ENCODE measurements at regions not wholly inside any gene's neighbourhood (a gene's known extent, or its start where the extent isn't known, plus 50 kb on each side); places are given as distances from the start of the nearest gene placed in this dataset.

- no peaks in the 10 kb centered on the region for H3K9me3 Mint-ChIP-seq (ENCODE audit: unreplicated experiment)
- no peak overlapping the region for H3K4me3 Mint-ChIP-seq (ENCODE audit: unreplicated experiment)
- no peak for TF ChIP-seq CTCF (IDR thresholded peaks at IDR 0.05; ENCODE audit: unreplicated experiment)
- no peak overlapping the region for H3K27ac Mint-ChIP-seq (ENCODE audit: unreplicated experiment)
- no peaks in the 10 kb centered on the region for H3K36me3 Mint-ChIP-seq (ENCODE audit: low read depth, unreplicated experiment)
- no peaks in the 10 kb centered on the region for H3K27me3 Mint-ChIP-seq (ENCODE audit: unreplicated experiment)
- no peak for DNase-seq (ENCODE audit: low spot score)
- H3K4me1 Mint-ChIP-seq (ENCODE audit: unreplicated experiment), result no peaks in the 10 kb centered on the region
Measured at GRCh38 chr9:82273121-82273520, 284.5 kb downstream of the SPATA31D1 start.

GRCh38 chr9:82275258-82275927 is 286.8 kb downstream of the SPATA31D1 start:
- Mint-ChIP-seq H3K4me1 (ENCODE audit: unreplicated experiment) (no peaks in the 10 kb centered on the region), H3K36me3 (ENCODE audit: low read depth, unreplicated experiment) (no peaks in the 10 kb centered on the region), H3K9me3 (ENCODE audit: unreplicated experiment) (no peaks in the 10 kb centered on the region), H3K27ac (ENCODE audit: unreplicated experiment) (no peak overlapping the region), H3K4me3 (ENCODE audit: unreplicated experiment) (no peak overlapping the region), H3K27me3 (ENCODE audit: unreplicated experiment) (no peaks in the 10 kb centered on the region)
- no peak for TF ChIP-seq CTCF (IDR thresholded peaks at IDR 0.05; ENCODE audit: unreplicated experiment)
- no peak for DNase-seq (ENCODE audit: low spot score)

GRCh38 chr9:82281066-82281465 is 292.5 kb downstream of the SPATA31D1 start:
- H3K36me3 Mint-ChIP-seq (ENCODE audit: low read depth, unreplicated experiment), result no peaks in the 10 kb centered on the region
- TF ChIP-seq CTCF (IDR thresholded peaks at IDR 0.05; ENCODE audit: unreplicated experiment), result no peak
- H3K27ac Mint-ChIP-seq (ENCODE audit: unreplicated experiment), result no peak overlapping the region
- H3K27me3 Mint-ChIP-seq (ENCODE audit: unreplicated experiment), result no peaks in the 10 kb centered on the region
- H3K4me3 Mint-ChIP-seq (ENCODE audit: unreplicated experiment), result no peak overlapping the region
- no peak for DNase-seq (ENCODE audit: low spot score)
- no peaks in the 10 kb centered on the region for H3K4me1 Mint-ChIP-seq (ENCODE audit: unreplicated experiment)
- no peaks in the 10 kb centered on the region for H3K9me3 Mint-ChIP-seq (ENCODE audit: unreplicated experiment)

- H3K9me3 Mint-ChIP-seq (ENCODE audit: unreplicated experiment), result no peaks in the 10 kb centered on the region
- no peak overlapping the region for H3K27ac Mint-ChIP-seq (ENCODE audit: unreplicated experiment)
- H3K4me1 Mint-ChIP-seq (ENCODE audit: unreplicated experiment), result no peaks in the 10 kb centered on the region
- no peaks in the 10 kb centered on the region for H3K27me3 Mint-ChIP-seq (ENCODE audit: unreplicated experiment)
- no peak for TF ChIP-seq CTCF (IDR thresholded peaks at IDR 0.05; ENCODE audit: unreplicated experiment)
- H3K36me3 Mint-ChIP-seq (ENCODE audit: low read depth, unreplicated experiment), result no peaks in the 10 kb centered on the region
- DNase-seq (ENCODE audit: low spot score), result no peak
- H3K4me3 Mint-ChIP-seq (ENCODE audit: unreplicated experiment), result no peak overlapping the region
Measured at GRCh38 chr9:82284758-82285157, 296.2 kb downstream of the SPATA31D1 start.

GRCh38 chr9:82295181-82295580 is 306.6 kb downstream of the SPATA31D1 start:
- no peaks in the 10 kb centered on the region for H3K9me3 Mint-ChIP-seq (ENCODE audit: unreplicated experiment)
- TF ChIP-seq CTCF (IDR thresholded peaks at IDR 0.05; ENCODE audit: unreplicated experiment), result no peak
- DNase-seq (ENCODE audit: low spot score), result no peak
- no peaks in the 10 kb centered on the region for H3K27me3 Mint-ChIP-seq (ENCODE audit: unreplicated experiment)
- no peaks in the 10 kb centered on the region for H3K36me3 Mint-ChIP-seq (ENCODE audit: low read depth, unreplicated experiment)
- H3K4me1 Mint-ChIP-seq (ENCODE audit: unreplicated experiment), result no peaks in the 10 kb centered on the region
- H3K27ac Mint-ChIP-seq (ENCODE audit: unreplicated experiment), result no peak overlapping the region
- H3K4me3 Mint-ChIP-seq (ENCODE audit: unreplicated experiment), result no peak overlapping the region

Data from endothelial cell (in vitro differentiated cells).